Endothelial cell of umbilical vein (primary cell): ENCODE measurements at regions not wholly inside any gene's neighbourhood (a gene's known extent, or its start where the extent isn't known, plus 50 kb on each side); places are given as distances from the start of the nearest gene placed in this dataset.

Source experiments
- BruUV-seq: library from RNA; stranded (reverse); fragments of 400-500 nt; replicated peaks from 2 replicates; lab custom pipeline; 2021; lab: Mats Ljungman, UMichigan
- CTCF ChIA-PET: fragments of 300-600, 350-600 bp; sonication (Branson Sonifier 250); formaldehyde crosslinking; loops from one replicate; lab custom pipeline; 2021; ENCODE audit warnings: antibody characterized with exemption, inconsistent platforms; lab: Charles Lee
- POLR2A ChIA-PET: fragments of 300-600, 350-600 bp; sonication (Branson Sonifier 250); formaldehyde crosslinking; loops from one replicate; lab custom pipeline; 2021; ENCODE audit warnings: antibody characterized with exemption, inconsistent platforms; lab: Charles Lee
- DNase-seq: peaks from one replicate; pipeline ENCODE4 v3.0.0-alpha.2; 2011; ENCODE audit warnings: low read depth, low spot score
- FAIRE-seq: peaks from 2 replicates; lab custom pipeline; 2011; peaks lifted over from hg19 to GRCh38; lab: Jason Lieb, UNC
- H2AFZ ChIP-seq: 2 replicates; pipeline ENCODE4 v1.6.0; 2012; ENCODE audit warnings: low read depth, low read length, control low read depth, inconsistent platforms
- H3K27ac ChIP-seq: 2 replicates; pipeline ENCODE4 v1.5.1; 2011; ENCODE audit warnings: low read depth, mild to moderate bottlenecking, control low read depth, low read length, moderate library complexity; ENCODE audit not compliant: insufficient read depth
- H3K27me3 ChIP-seq, 2 experiments: 2 replicates each; pipeline versions ENCODE4 v1.6.0 to v1.6.1; 2011; ENCODE audit warnings: low read length in 2 of 2, mixed read lengths in 1 of 2; ENCODE audit not compliant: control insufficient read depth in 2 of 2, insufficient read depth in 2 of 2
- H3K36me3 ChIP-seq, 2 experiments: 2 replicates in 1 of 2; 3 replicates in 1 of 2; pipeline ENCODE4 v1.5.1; 2011; ENCODE audit warnings: low read length in 2 of 2, mild to moderate bottlenecking in 1 of 2, moderate library complexity in 1 of 2; ENCODE audit not compliant: control insufficient read depth in 2 of 2, insufficient read depth in 2 of 2; ENCODE audit errors: extremely low read depth in 1 of 2
- H3K4me1 ChIP-seq: 3 replicates; pipeline ENCODE4 v1.5.1; 2011; ENCODE audit warnings: mild to moderate bottlenecking, low read length; ENCODE audit not compliant: control insufficient read depth, insufficient read depth; ENCODE audit errors: extremely low read depth
- H3K4me2 ChIP-seq: 2 replicates; pipeline ENCODE4 v1.6.1; 2011; ENCODE audit warnings: low read length, control low read depth, mixed read lengths; ENCODE audit not compliant: insufficient read depth
- H3K4me3 ChIP-seq, 3 experiments: fragments of 200-600 bp in 1 of 3; sonication (generic), shearing (Covaris generic) in 1 of 3; replicated peaks in 1 of 3; 2 replicates each; pipeline ENCODE4 v1.5.1; 2011 to 2016; ENCODE audit warnings: control low read depth in 3 of 3, low read length in 3 of 3, mild to moderate bottlenecking in 2 of 3, inconsistent platforms in 1 of 3, low read depth in 1 of 3, moderate library complexity in 1 of 3; ENCODE audit not compliant: insufficient read depth in 1 of 3
- H3K79me2 ChIP-seq: 2 replicates; pipeline ENCODE4 v1.6.0; 2012; ENCODE audit warnings: low read length, inconsistent platforms; ENCODE audit not compliant: control insufficient read depth, insufficient read depth
- H3K9ac ChIP-seq: replicated peaks from 2 replicates; pipeline ENCODE3; 2011; ENCODE audit warnings: low read length, control low read depth; ENCODE audit not compliant: insufficient read depth; ENCODE audit errors: extremely low read depth
- H3K9me1 ChIP-seq: replicated peaks from 3 replicates; pipeline ENCODE4 v1.6.0; 2011; ENCODE audit warnings: mild to moderate bottlenecking, low read length; ENCODE audit not compliant: control insufficient read depth, insufficient read depth; ENCODE audit errors: extremely low read depth
- H3K9me3 ChIP-seq: replicated peaks from 2 replicates; pipeline ENCODE4 v1.5.1; 2012; ENCODE audit warnings: low read length, inconsistent platforms; ENCODE audit not compliant: control insufficient read depth, insufficient read depth
- H4K20me1 ChIP-seq: replicated peaks from 2 replicates; pipeline ENCODE3; 2011; ENCODE audit warnings: mild to moderate bottlenecking, low read length; ENCODE audit not compliant: control insufficient read depth, insufficient read depth; ENCODE audit errors: extremely low read depth
- GATA2 ChIP-seq: IDR thresholded peaks from 2 replicates; pipeline ENCODE4 v1.7.0; 2011; ENCODE audit warnings: low read depth, mild to moderate bottlenecking, moderate library complexity, mixed read lengths, low read length; ENCODE audit not compliant: insufficient read length, insufficient read depth
- POLR2A ChIP-seq: IDR thresholded peaks from 2 replicates; pipeline ENCODE4 v1.6.1; 2012; ENCODE audit warnings: low read depth, mild to moderate bottlenecking, control low read depth, low read length
- POLR2AphosphoS5 ChIP-seq: IDR thresholded peaks from 2 replicates; pipeline ENCODE4 v1.6.1; 2012; ENCODE audit warnings: low read depth, mild to moderate bottlenecking, control low read depth, low read length, moderate library complexity; ENCODE audit not compliant: insufficient read depth
- dilution Hi-C: fragments of 300-500 bp; cut with MboI; formaldehyde crosslinking; loops from one replicate; pipeline ENCODE4 v1.15.0; 2019; ENCODE audit warnings: low sequenced_read_pairs; ENCODE audit not compliant: extremely low pct_ligation_motif_present
- intact Hi-C: fragments of 100-400 bp; cut with micrococcal nuclease; formaldehyde crosslinking; loops from one replicate; pipeline ENCODE4 v1.10.0; 2022

GRCh38 chr14:30339311-30339901, 219.6 kb upstream of the G2E3 start:
- TF ChIP-seq GATA2 = no peak
- TF ChIP-seq POLR2A = no peak
- intact Hi-C loops (no loop called here), dilution Hi-C loops (no loop called here)
- Histone ChIP-seq H2AFZ (no peak overlapping the region), H3K27ac (no peak overlapping the region), H4K20me1 (no peaks in the 10 kb centered on the region), H3K4me3 (no peak overlapping the region), H3K9me1 (no peaks in the 10 kb centered on the region), H3K79me2 (no peaks in the 10 kb centered on the region), H3K27me3 (no peaks in the 10 kb centered on the region), H3K9ac (no peak overlapping the region), H3K36me3 (no peaks in the 10 kb centered on the region), H3K4me2 (no peak overlapping the region), H3K4me1 (no peaks in the 10 kb centered on the region), H3K9me3 (no peaks in the 10 kb centered on the region)
- FAIRE-seq (no peak), DNase-seq (no peak)
- POLR2A ChIA-PET = no interaction called here
- CTCF ChIA-PET = interaction anchor here (1.8 kb wide), 1 partner anchor 9 kb away, joined by 5 read pairs; no protein-coding TSS in a partner anchor
- no TSS peak for BruUV-seq

DNA sequence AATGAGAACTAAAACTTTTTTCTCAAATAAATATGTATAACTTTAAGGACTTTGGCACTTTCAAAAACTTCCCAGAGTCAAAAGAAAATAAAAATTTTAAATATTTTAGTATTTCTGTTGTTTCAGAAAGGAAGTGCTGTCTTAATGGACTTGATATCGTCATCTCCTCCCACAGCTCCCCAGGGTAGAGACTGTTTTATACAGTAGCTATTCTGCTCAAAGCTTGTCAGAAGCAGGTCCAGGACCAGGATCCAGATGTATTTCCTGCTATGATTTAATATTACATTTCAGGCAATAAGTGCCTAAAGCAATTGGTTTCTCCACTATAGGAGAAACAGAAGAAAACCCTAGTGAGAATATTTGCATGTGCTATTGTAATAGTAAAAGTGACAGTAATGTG, 218.5 kb upstream of the G2E3 start:
- Histone ChIP-seq H3K79me2 (no peaks in the 10 kb centered on the region), H3K36me3 (no peaks in the 10 kb centered on the region), H3K27ac (no peak overlapping the region), H3K4me2 (no peak overlapping the region), H3K9me3 (no peaks in the 10 kb centered on the region), H3K9me1 (no peaks in the 10 kb centered on the region), H2AFZ (no peak overlapping the region), H3K4me3 (no peak overlapping the region), H3K9ac (no peak overlapping the region), H4K20me1 (no peaks in the 10 kb centered on the region), H3K27me3 (no peaks in the 10 kb centered on the region), H3K4me1 (no peaks in the 10 kb centered on the region)
- dilution Hi-C loops = no loop called here
- no peak for DNase-seq
- intact Hi-C loops = no loop called here
- ChIA-PET POLR2A (no interaction called here), CTCF (no interaction called here)
- no peak for TF ChIP-seq POLR2AphosphoS5
- FAIRE-seq = no peak
- BruUV-seq = no TSS peak
